ENCODE measurements at regions not wholly inside any gene's neighbourhood (a gene's known extent, or its start where the extent isn't known, plus 50 kb on each side); places are given as distances from the start of the nearest gene placed in this dataset.

DNA sequence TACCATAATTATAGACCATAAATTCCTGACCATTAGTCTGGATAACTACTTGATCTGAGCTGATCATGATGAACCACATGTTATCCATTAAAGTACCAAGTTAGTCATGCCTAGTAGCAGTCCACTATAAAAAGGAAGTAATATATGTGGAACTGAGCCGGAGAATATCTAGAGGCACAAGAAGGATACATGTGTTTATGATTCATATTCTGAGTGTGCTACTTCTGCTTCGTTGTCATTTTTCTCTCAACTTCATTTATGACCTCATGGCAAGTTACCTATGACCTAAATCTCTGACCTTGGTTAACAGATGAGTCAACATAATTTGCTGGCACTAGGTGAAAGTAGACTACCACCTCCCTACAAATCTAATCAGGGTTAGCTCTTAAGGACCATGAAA lies 56.5 kb upstream of the ANKRD17 start:
- Histone ChIP-seq H3K4me1 (ENCODE audit: insufficient read depth, low read length) (peaks cover 32% of the 10 kb centered on the region), H4K20me1 (ENCODE audit: insufficient read depth, low read length) (no peaks in the 10 kb centered on the region), H3K4me3 (replicated peaks in 1 of 3; ENCODE audit: insufficient read depth in 1 of 3, low read depth in 2 of 3, low read length in 3 of 3) (no peak overlapping the region), H3K79me2 (ENCODE audit: insufficient read depth, low read length) (no peaks in the 10 kb centered on the region), H3K9ac (ENCODE audit: insufficient read depth, low read depth, low read length) (no peak overlapping the region), H3K27me3 (ENCODE audit: control insufficient read depth in 1 of 2, insufficient read depth in 2 of 2, low read length in 2 of 2) (no peaks in the 10 kb centered on the region), H2AFZ (ENCODE audit: low read length) (no peak overlapping the region), H3K27ac (ENCODE audit: extremely low read length, insufficient read depth, low read length) (no peak overlapping the region), H3K9me3 (ENCODE audit: low read length) (no peaks in the 10 kb centered on the region; the same call in 1 of the 2 replicates), H3K36me3 (replicated peaks in 1 of 2; ENCODE audit: control insufficient read depth in 1 of 2, insufficient read depth in 2 of 2, low read length in 2 of 2) (no peaks in the 10 kb centered on the region), H3K4me2 (ENCODE audit: low read depth, low read length) (no peak overlapping the region)
- 57% methylated on average over 2 of the region's 2 CpGs for WGBS (ENCODE audit: low lambda C conversion rate)
- intact Hi-C loops (cut with micrococcal nuclease; ENCODE audit: unreplicated experiment) = no loop called here
- FAIRE-seq = no peak
- 0 out of 2 replicates have a peak, but pooled peaks have one; percentile 28 for TF ChIP-seq ZBTB21 (CRISPR knock-in tag; IDR thresholded peaks at IDR 0.05)
- no peak for TF ChIP-seq POLR2AphosphoS5 (IDR thresholded peaks at IDR 0.05; ENCODE audit: low read depth, low read length)
- TF ChIP-seq PPARG (CRISPR knock-in tag; conservative IDR thresholded peaks at IDR 0.05) = peak; percentile 58; the same call in 1 of the 2 replicates
- ATAC-seq = no peak
- BruUV-seq (replicated peaks) = no TSS peak
- DNase-seq (ENCODE audit: low spot score) = no peak
- ChIA-PET POLR2A (no interaction called here), CTCF (ENCODE audit: low intra/inter-chr PET ratio, low total read pairs) (no interaction called here)
- in situ Hi-C loops (cut with HindIII; ENCODE audit: extremely low pct_ligation_motif_present, low pct_unique_long_range_greater_than_20kb) = loop anchor here (10.0 to 25.0 kb wide), 2 partner anchors 340 to 822 kb away; no protein-coding TSS in a partner anchor

DNA sequence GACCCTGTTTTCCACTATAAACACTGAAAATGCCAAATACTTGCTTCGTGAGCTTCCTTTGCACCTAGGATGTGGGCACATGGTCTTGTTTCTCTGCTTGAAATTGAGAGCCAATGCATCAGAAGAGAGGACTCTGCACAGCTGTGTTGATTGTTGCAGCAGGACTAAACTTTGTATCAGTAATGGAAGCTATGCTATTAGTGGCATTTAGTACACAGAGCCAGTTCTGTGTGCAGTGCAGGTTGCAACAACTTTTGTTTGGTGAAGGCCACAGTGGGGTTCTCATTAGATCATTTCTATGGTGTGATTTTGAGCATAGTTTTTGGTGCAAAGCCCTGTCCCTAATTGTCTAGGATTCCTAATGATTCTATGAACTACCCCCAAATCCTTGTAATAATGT lies 54.4 kb upstream of the ANKRD17 start:
- intact Hi-C loops (cut with micrococcal nuclease; ENCODE audit: unreplicated experiment) = loop anchor here (5.0 kb wide), 3 partner anchors 259 to 549 kb away; no protein-coding TSS in a partner anchor
- peaks cover 32% of the 10 kb centered on the region for H3K4me1 ChIP-seq (ENCODE audit: insufficient read depth, low read length)
- 86% methylated on average over 1 of the region's 1 CpG for WGBS (ENCODE audit: low lambda C conversion rate)
- H3K9me3 ChIP-seq (ENCODE audit: low read length) = no peaks in the 10 kb centered on the region
- H3K4me2 ChIP-seq (ENCODE audit: low read depth, low read length) = no peak overlapping the region
- CTCF ChIA-PET (ENCODE audit: low intra/inter-chr PET ratio, low total read pairs) = no interaction called here
- no peak overlapping the region for H3K9ac ChIP-seq (ENCODE audit: insufficient read depth, low read depth, low read length)
- no peak overlapping the region for H2AFZ ChIP-seq (ENCODE audit: low read length)
- DNase-seq (ENCODE audit: low spot score) (peak; percentile 24), ATAC-seq (peak; percentile 91), FAIRE-seq (no peak)
- H3K27me3 ChIP-seq (ENCODE audit: control insufficient read depth in 1 of 2, insufficient read depth in 2 of 2, low read length in 2 of 2) = no peaks in the 10 kb centered on the region
- H3K79me2 ChIP-seq (ENCODE audit: insufficient read depth, low read length) = no peaks in the 10 kb centered on the region
- in situ Hi-C loops (cut with HindIII; ENCODE audit: extremely low pct_ligation_motif_present, low pct_unique_long_range_greater_than_20kb) = loop anchor here (10.0 to 25.0 kb wide), 2 partner anchors 342 to 824 kb away; no protein-coding TSS in a partner anchor
- no peak overlapping the region for H3K4me3 ChIP-seq (replicated peaks in 1 of 3; ENCODE audit: insufficient read depth in 1 of 3, low read depth in 2 of 3, low read length in 3 of 3)
- H3K27ac ChIP-seq (ENCODE audit: extremely low read length, insufficient read depth, low read length) = no peak overlapping the region
- H3K36me3 ChIP-seq (replicated peaks in 1 of 2; ENCODE audit: control insufficient read depth in 1 of 2, insufficient read depth in 2 of 2, low read length in 2 of 2) = no peaks in the 10 kb centered on the region
- H4K20me1 ChIP-seq (ENCODE audit: insufficient read depth, low read length) = no peaks in the 10 kb centered on the region
- POLR2A ChIA-PET = no interaction called here
- no TSS peak for BruUV-seq (replicated peaks)
- TF ChIP-seq, protein P1, sequence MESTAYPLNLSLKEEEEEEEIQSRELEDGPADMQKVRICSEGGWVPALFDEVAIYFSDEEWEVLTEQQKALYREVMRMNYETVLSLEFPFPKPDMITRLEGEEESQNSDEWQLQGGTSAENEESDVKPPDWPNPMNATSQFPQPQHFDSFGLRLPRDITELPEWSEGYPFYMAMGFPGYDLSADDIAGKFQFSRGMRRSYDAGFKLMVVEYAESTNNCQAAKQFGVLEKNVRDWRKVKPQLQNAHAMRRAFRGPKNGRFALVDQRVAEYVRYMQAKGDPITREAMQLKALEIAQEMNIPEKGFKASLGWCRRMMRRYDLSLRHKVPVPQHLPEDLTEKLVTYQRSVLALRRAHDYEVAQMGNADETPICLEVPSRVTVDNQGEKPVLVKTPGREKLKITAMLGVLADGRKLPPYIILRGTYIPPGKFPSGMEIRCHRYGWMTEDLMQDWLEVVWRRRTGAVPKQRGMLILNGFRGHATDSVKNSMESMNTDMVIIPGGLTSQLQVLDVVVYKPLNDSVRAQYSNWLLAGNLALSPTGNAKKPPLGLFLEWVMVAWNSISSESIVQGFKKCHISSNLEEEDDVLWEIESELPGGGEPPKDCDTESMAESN (CRISPR knock-in tag; conservative IDR thresholded peaks at IDR 0.05) = no peak
- TF ChIP-seq ZNF7 (CRISPR knock-in tag; IDR thresholded peaks at IDR 0.05) = peak; percentile 90
- TF ChIP-seq FOSL2 (CRISPR knock-in tag; IDR thresholded peaks at IDR 0.05) = no peak
- TF ChIP-seq, protein P2, sequence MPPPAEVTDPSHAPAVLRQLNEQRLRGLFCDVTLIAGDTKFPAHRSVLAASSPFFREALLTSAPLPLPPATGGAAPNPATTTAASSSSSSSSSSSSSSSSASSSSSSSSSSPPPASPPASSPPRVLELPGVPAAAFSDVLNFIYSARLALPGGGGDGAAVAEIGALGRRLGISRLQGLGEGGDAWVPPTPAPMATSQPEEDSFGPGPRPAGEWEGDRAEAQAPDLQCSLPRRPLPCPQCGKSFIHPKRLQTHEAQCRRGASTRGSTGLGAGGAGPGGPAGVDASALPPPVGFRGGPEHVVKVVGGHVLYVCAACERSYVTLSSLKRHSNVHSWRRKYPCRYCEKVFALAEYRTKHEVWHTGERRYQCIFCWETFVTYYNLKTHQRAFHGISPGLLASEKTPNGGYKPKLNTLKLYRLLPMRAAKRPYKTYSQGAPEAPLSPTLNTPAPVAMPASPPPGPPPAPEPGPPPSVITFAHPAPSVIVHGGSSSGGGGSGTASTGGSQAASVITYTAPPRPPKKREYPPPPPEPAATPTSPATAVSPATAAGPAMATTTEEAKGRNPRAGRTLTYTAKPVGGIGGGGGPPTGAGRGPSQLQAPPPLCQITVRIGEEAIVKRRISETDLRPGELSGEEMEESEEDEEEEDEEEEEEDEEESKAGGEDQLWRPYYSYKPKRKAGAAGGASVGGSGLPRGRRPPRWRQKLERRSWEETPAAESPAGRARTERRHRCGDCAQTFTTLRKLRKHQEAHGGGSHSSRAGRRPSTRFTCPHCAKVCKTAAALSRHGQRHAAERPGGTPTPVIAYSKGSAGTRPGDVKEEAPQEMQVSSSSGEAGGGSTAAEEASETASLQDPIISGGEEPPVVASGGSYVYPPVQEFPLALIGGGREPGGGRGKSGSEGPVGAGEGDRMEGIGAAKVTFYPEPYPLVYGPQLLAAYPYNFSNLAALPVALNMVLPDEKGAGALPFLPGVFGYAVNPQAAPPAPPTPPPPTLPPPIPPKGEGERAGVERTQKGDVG (CRISPR knock-in tag; IDR thresholded peaks at IDR 0.05; ENCODE audit: borderline replicate concordance) = no peak
- TF ChIP-seq, protein P3, sequence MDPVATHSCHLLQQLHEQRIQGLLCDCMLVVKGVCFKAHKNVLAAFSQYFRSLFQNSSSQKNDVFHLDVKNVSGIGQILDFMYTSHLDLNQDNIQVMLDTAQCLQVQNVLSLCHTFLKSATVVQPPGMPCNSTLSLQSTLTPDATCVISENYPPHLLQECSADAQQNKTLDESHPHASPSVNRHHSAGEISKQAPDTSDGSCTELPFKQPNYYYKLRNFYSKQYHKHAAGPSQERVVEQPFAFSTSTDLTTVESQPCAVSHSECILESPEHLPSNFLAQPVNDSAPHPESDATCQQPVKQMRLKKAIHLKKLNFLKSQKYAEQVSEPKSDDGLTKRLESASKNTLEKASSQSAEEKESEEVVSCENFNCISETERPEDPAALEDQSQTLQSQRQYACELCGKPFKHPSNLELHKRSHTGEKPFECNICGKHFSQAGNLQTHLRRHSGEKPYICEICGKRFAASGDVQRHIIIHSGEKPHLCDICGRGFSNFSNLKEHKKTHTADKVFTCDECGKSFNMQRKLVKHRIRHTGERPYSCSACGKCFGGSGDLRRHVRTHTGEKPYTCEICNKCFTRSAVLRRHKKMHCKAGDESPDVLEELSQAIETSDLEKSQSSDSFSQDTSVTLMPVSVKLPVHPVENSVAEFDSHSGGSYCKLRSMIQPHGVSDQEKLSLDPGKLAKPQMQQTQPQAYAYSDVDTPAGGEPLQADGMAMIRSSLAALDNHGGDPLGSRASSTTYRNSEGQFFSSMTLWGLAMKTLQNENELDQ (CRISPR knock-in tag; IDR thresholded peaks at IDR 0.05; ENCODE audit: borderline replicate concordance) = no peak
- TF ChIP-seq, protein P4, sequence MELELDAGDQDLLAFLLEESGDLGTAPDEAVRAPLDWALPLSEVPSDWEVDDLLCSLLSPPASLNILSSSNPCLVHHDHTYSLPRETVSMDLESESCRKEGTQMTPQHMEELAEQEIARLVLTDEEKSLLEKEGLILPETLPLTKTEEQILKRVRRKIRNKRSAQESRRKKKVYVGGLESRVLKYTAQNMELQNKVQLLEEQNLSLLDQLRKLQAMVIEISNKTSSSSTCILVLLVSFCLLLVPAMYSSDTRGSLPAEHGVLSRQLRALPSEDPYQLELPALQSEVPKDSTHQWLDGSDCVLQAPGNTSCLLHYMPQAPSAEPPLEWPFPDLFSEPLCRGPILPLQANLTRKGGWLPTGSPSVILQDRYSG (CRISPR knock-in tag; IDR thresholded peaks at IDR 0.05) = no peak
